K562 (cell line): ENCODE measurements at regions not wholly inside any gene's neighbourhood (a gene's known extent, or its start where the extent isn't known, plus 50 kb on each side); places are given as distances from the start of the nearest gene placed in this dataset.

ENCODE experiments used
- ATAC-seq: fragments of 200-7000 bp; cut with Tn5 transposase; 3 replicates; pipeline ENCODE4 v1.9.1; 2020; ENCODE audit warnings: moderate library complexity
- BruUV-seq: library from RNA; stranded (reverse); fragments of 400-500 nt; replicated peaks from 2 replicates; lab custom pipeline; 2021; lab: Mats Ljungman, UMichigan
- CTCF ChIA-PET: fragments of 300-600 bp; formaldehyde crosslinking; extraction: SDS; loops from one replicate; lab custom pipeline; 2021; ENCODE audit warnings: low intra/inter-chr PET ratio; lab: Yijun Ruan, JAX
- POLR2A ChIA-PET: fragments of 300-600, 350-650 bp; sonication (Branson Sonifier 250); formaldehyde crosslinking; extraction: SDS; loops from one replicate; lab custom pipeline; 2021; ENCODE audit warnings: antibody characterized with exemption, inconsistent platforms; lab: Yijun Ruan, JAX
- DNase-seq, 4 experiments: peaks; one replicate each; pipeline versions ENCODE4 v3.0.0 to v3.0.0-alpha.2; 2011 to 2018; ENCODE audit warnings: low spot score in 3 of 4, mixed read lengths in 3 of 4; ENCODE audit errors: extremely low read depth in 1 of 4
- FAIRE-seq: peaks from 2 replicates; lab custom pipeline; 2011; peaks lifted over from hg19 to GRCh38; lab: Jason Lieb, UNC
- H2AFZ ChIP-seq: 2 replicates; pipeline ENCODE4 v1.6.0; 2011; ENCODE audit warnings: low read depth, low read length, control low read depth, inconsistent platforms
- H3K27ac ChIP-seq: fragments of 200-600 bp; 3 replicates; pipeline ENCODE4 v1.8.0; 2011; ENCODE audit warnings: low read depth, mild to moderate bottlenecking, control low read depth, inconsistent platforms, low read length, moderate library complexity, mixed read lengths; ENCODE audit errors: extremely low read depth
- H3K27me3 ChIP-seq, 2 experiments: fragments of 300-600 bp in 1 of 2; 2 replicates in 1 of 2; 3 replicates in 1 of 2; pipeline versions ENCODE4 v1.6.0 to v1.8.0; 2011; ENCODE audit warnings: inconsistent platforms in 2 of 2, low read length in 2 of 2, mild to moderate bottlenecking in 1 of 2, mixed read lengths in 1 of 2, moderate library complexity in 1 of 2; ENCODE audit not compliant: control insufficient read depth in 2 of 2, insufficient read depth in 2 of 2
- H3K36me3 ChIP-seq: fragments of 300-600 bp; 3 replicates; pipeline ENCODE4 v1.8.0; 2011; ENCODE audit warnings: mild to moderate bottlenecking, low read length, inconsistent platforms; ENCODE audit not compliant: control insufficient read depth, insufficient read depth
- H3K4me1 ChIP-seq, 2 experiments: fragments of 200-600 bp in 1 of 2; replicated peaks in 1 of 2; 2 replicates in 1 of 2; 3 replicates in 1 of 2; pipeline versions ENCODE4 v1.5.1 to v1.8.0; 2011; ENCODE audit warnings: inconsistent platforms in 2 of 2, low read length in 2 of 2, mild to moderate bottlenecking in 1 of 2, mixed read lengths in 1 of 2, moderate library complexity in 1 of 2; ENCODE audit not compliant: control insufficient read depth in 2 of 2, insufficient read depth in 2 of 2
- H3K4me2 ChIP-seq: 2 replicates; pipeline ENCODE4 v1.6.1; 2011; ENCODE audit warnings: low read length, control low read depth, inconsistent platforms, mixed read lengths; ENCODE audit not compliant: insufficient read depth
- H3K4me3 ChIP-seq: fragments of 200-600 bp; sonication (generic), shearing (Covaris generic); 2 replicates; pipeline ENCODE4 v1.5.1; 2016; ENCODE audit warnings: control low read depth, inconsistent platforms
- H3K79me2 ChIP-seq: fragments of 200-600 bp; 3 replicates; pipeline ENCODE4 v1.8.0; 2011; ENCODE audit warnings: low read length, inconsistent platforms; ENCODE audit not compliant: control insufficient read depth, insufficient read depth
- H3K9ac ChIP-seq, 2 experiments: 2 replicates each; pipeline versions ENCODE4 v1.6.0 to v1.6.1; 2011; ENCODE audit warnings: low read depth in 2 of 2, low read length in 2 of 2, control low read depth in 1 of 2, inconsistent platforms in 1 of 2, mild to moderate bottlenecking in 1 of 2, mixed read lengths in 1 of 2; ENCODE audit not compliant: insufficient read depth in 1 of 2
- H3K9me1 ChIP-seq: one replicate; pipeline ENCODE4 v1.6.0; 2011; ENCODE audit warnings: inconsistent platforms, mild to moderate bottlenecking, low read length, moderate library complexity; ENCODE audit not compliant: control insufficient read depth, insufficient read depth
- H3K9me3 ChIP-seq: replicated peaks from 2 replicates; pipeline ENCODE4 v1.5.1; 2011; ENCODE audit warnings: low read depth, low read length, inconsistent platforms; ENCODE audit not compliant: control insufficient read depth, insufficient read depth
- H4K20me1 ChIP-seq: replicated peaks from 2 replicates; pipeline ENCODE4 v1.6.1; 2011; ENCODE audit warnings: low read length, inconsistent platforms, mixed read lengths; ENCODE audit not compliant: control insufficient read depth, insufficient read depth
- ATF3 ChIP-seq, 2 experiments: fragments of 450-650 bp in 1 of 2; sonication (generic) in 1 of 2; formaldehyde crosslinking in 1 of 2; IDR thresholded peaks in 1 of 2; conservative IDR thresholded peaks in 1 of 2; 2 replicates each; pipeline versions ENCODE4 v1.6.1 to v1.8.1; 2016 to 2023; ENCODE audit warnings: mild to moderate bottlenecking in 2 of 2, moderate library complexity in 2 of 2, inconsistent platforms in 1 of 2, missing genetic modification reagents in 1 of 2
- EHMT2 ChIP-seq: fragments of 450-650 bp; IDR thresholded peaks from 2 replicates; pipeline ENCODE4 v1.6.1; 2018; ENCODE audit warnings: antibody characterized with exemption
- HDGF ChIP-seq: fragments of 450-650 bp; IDR thresholded peaks from 2 replicates; pipeline ENCODE4 v1.6.1; 2016
- HMG20B ChIP-seq: fragments of 250-450 bp; sonication (Bioruptor Pico); IDR thresholded peaks from 2 replicates; pipeline ENCODE4 v1.5.0; 2021; ENCODE audit warnings: mild to moderate bottlenecking
- TOE1 ChIP-seq, 2 experiments: fragments of 450-650 bp in 1 of 2; sonication (generic) in 1 of 2; formaldehyde crosslinking in 1 of 2; IDR thresholded peaks; 2 replicates each; pipeline versions ENCODE4 v1.7.1 to v1.8.0; 2016 to 2022; ENCODE audit warnings: borderline replicate concordance in 2 of 2, mild to moderate bottlenecking in 2 of 2, antibody characterized with exemption in 1 of 2, inconsistent platforms in 1 of 2, low read depth in 1 of 2, missing genetic modification reagents in 1 of 2, moderate library complexity in 1 of 2
- TSHZ1 ChIP-seq: fragments of 250-450 bp; sonication (Bioruptor Pico); IDR thresholded peaks from 2 replicates; pipeline ENCODE4 v1.4.0; 2020; ENCODE audit warnings: mild to moderate bottlenecking, moderate library complexity
- ZBTB5 ChIP-seq: fragments of 450-650 bp; IDR thresholded peaks from 2 replicates; pipeline ENCODE4 v1.6.1; 2017; ENCODE audit warnings: antibody characterized with exemption
- ZFP1 ChIP-seq: fragments of 450-650 bp; formaldehyde crosslinking; IDR thresholded peaks from 2 replicates; pipeline ENCODE4 v1.4.0; 2020; ENCODE audit warnings: mild to moderate bottlenecking, mixed read lengths
- ZNF143 ChIP-seq: sonication (generic); formaldehyde crosslinking; IDR thresholded peaks from 2 replicates; pipeline ENCODE4 v1.9.0; 2022; ENCODE audit warnings: mild to moderate bottlenecking, missing genetic modification reagents
- ZNF766 ChIP-seq: fragments of 200-800 bp; sonication (Bioruptor generic); conservative IDR thresholded peaks from 2 replicates; pipeline ENCODE4 v1.6.1; 2016; ENCODE audit warnings: missing genetic modification characterization, missing compliant biosample characterization
- in situ Hi-C: fragments of 300-500 bp; cut with MboI; formaldehyde crosslinking; loops from 4 replicates; pipeline ENCODE4 v1.15.0; 2018; ENCODE audit warnings: inconsistent platforms, mixed read lengths
- intact Hi-C: fragments of 100-400 bp; cut with micrococcal nuclease; formaldehyde crosslinking; loops from 2 replicates; pipeline ENCODE4 v1.14.2; 2022
- TF ChIP-seq, protein P1 (sequence below): sonication (generic); formaldehyde crosslinking; IDR thresholded peaks from 2 replicates; pipeline ENCODE4 v1.8.0; 2022; ENCODE audit warnings: mild to moderate bottlenecking, missing genetic modification reagents
- TF ChIP-seq, protein P2 (sequence below): fragments of 250-450 bp; sonication (Bioruptor Pico); IDR thresholded peaks from 2 replicates; pipeline ENCODE4 v1.5.0; 2021

- TF ChIP-seq TSHZ1 (CRISPR knock-in tag) (no peak), ZNF766 (CRISPR knock-in tag) (no peak), ATF3 (IDR thresholded peaks at IDR 0.05) (no peak), ATF3 (CRISPR knock-in tag; conservative IDR thresholded peaks at IDR 0.05) (no peak)
- TF ChIP-seq, all 486 proteins: peak for 0
Measured at GRCh38 chr6:55955684-55956083, 80.3 kb upstream of the BMP5 start (continued).

- Histone ChIP-seq H3K9me1 (no peaks in the 10 kb centered on the region), H3K79me2 (no peaks in the 10 kb centered on the region), H3K4me3 (no peak overlapping the region), H3K27me3 (no peaks in the 10 kb centered on the region), H3K9ac (no peak overlapping the region), H3K36me3 (no peaks in the 10 kb centered on the region), H3K27ac (no peak overlapping the region), H2AFZ (no peak overlapping the region), H3K4me1 (no peaks in the 10 kb centered on the region), H4K20me1 (no peaks in the 10 kb centered on the region), H3K9me3 (no peaks in the 10 kb centered on the region), H3K4me2 (no peak overlapping the region)
- no peak for FAIRE-seq
- in situ Hi-C loops, result no loop called here
- POLR2A ChIA-PET, result no interaction called here
- ATAC-seq, result no peak
- CTCF ChIA-PET, result no interaction called here
- intact Hi-C loops, result no loop called here
- no peak for DNase-seq
- BruUV-seq, result no TSS peak
- TF ChIP-seq EHMT2 (no peak), HMG20B (CRISPR knock-in tag) (no peak), HDGF (no peak), ZFP1 (CRISPR knock-in tag) (no peak), ZBTB5 (no peak), ZNF143 (CRISPR knock-in tag) (no peak), TOE1 (IDR thresholded peaks at IDR 0.05; ENCODE audit: borderline replicate concordance) (no peak), TOE1 (CRISPR knock-in tag; IDR thresholded peaks at IDR 0.05; ENCODE audit: borderline replicate concordance, low read depth) (no peak)
- TF ChIP-seq, protein P1, sequence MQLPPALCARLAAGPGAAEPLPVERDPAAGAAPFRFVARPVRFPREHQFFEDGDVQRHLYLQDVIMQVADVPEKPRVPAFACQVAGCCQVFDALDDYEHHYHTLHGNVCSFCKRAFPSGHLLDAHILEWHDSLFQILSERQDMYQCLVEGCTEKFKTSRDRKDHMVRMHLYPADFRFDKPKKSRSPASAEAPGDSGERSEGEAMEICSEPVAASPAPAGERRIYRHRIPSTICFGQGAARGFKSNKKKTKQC, result no peak
- TF ChIP-seq, protein P2, sequence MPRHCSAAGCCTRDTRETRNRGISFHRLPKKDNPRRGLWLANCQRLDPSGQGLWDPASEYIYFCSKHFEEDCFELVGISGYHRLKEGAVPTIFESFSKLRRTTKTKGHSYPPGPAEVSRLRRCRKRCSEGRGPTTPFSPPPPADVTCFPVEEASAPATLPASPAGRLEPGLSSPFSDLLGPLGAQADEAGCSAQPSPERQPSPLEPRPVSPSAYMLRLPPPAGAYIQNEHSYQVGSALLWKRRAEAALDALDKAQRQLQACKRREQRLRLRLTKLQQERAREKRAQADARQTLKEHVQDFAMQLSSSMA (CRISPR knock-in tag), result no peak
Measured at GRCh38 chr6:55954436-55954835, 79.0 kb upstream of the BMP5 start.
